ENCODE measurements at regions not wholly inside any gene's neighbourhood (a gene's known extent, or its start where the extent isn't known, plus 50 kb on each side); places are given as distances from the start of the nearest gene placed in this dataset.
"Not testable (repeated sequence)": the region's sequence is repeated elsewhere in the genome, so short reads cannot be mapped to it uniquely, and the experiment has no call there.

- DNase-seq = no peak
Observed at GRCh38 chr2:16250466-16250865, 310.1 kb downstream of the MYCN start.

DNA sequence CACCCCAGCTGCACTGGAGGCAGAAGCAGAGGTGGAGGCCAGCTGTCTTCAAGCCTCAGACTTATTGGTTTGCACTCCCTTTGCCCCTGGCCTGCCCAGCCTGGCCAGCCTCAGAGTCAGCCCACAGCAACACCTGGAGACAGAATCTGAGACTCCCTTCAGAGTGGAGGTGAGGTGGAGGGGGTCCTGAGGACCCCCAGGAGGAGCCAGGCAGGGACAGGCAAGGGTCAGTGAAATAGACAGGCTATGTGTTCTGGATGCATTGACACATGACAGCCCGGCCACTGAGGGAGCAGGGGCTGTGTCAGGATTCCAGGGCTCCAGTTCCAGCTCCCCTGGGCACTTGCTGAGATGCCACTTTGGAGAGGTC is 309.7 kb downstream of the MYCN start:
- no peak for DNase-seq

GRCh38 chr2:16249246-16250055 is 309.1 kb downstream of the MYCN start:
- no peak for DNase-seq

DNA sequence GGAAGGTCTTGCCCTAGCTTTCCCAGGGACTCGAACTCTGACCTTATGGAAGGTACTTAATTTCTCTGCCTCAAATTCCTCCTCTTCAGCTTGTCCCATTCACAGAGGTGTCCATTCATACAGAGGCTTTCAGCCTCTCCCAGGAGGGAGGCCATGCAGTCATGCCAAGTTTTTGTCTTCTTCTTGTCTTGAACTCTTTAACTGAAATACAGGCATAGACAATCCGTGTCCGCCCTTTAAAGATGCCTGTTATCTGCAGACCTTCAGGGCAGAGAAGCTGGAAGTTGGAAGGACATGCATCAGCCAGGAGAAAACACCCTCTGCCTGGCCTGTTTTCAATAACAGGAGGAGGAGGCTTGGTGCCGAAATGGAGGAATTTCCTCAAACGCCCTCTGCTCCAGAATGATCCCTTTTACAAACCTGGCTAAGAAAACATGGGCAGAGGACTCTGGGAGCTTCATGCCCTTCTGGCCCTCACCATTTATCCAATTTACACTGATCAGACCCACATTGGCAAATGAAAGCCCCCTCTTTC is 308.3 kb downstream of the MYCN start:
- no peak for DNase-seq

- DNase-seq = no peak
Observed at GRCh38 chr2:16247326-16248122, 307.2 kb downstream of the MYCN start.

DNA sequence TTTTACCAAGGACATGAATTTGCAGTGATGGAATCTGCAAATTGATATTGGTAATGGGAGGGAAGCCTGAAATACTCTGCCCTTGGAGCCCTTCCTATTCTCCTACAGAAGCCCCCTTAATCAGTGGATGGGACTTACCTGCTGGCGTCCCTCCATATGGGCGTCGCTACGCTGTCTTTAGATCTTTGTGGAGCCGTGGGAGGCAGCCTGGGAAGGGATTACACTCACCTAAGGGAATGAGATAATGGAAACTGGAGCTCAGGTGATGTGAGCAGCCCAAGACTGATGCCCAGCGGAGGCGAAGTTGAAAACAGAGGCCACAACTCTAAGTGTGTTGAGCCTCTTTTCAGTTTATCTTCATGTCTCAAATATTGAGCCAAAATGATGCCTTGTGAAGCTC is 306.6 kb downstream of the MYCN start:
- no peak for DNase-seq

- DNase-seq = no peak
Observed at GRCh38 chr2:16246281-16246850, 306.0 kb downstream of the MYCN start.

DNA sequence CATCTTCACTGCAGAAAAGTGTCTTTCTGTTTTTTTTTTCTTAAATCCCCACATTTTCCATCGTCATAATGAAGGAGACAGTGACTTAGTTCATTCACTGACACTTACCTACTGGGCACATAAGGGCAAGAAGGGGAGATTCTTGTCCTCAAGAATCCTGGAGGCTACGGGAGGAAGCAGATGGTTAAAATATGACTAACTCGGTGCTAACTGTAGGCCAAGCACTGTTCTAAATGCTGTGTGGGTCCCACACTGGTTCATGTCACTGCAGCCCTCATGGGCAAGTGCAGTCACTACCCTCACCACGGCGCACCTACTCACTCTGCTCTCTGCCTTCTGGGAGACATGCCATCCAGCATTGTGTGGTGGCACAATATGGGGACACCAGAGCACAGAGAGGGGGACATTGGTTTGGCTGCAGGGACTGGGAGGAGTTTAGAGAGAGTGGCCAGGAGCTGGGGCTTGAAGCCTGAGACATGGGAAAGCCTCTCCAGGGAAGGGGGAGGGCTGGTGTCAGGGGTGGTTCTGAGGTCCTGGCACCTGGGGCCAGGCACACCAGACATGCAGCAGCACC is 305.2 kb downstream of the MYCN start:
- no peak for DNase-seq

GRCh38 chr2:16244966-16245320 is 304.6 kb downstream of the MYCN start:
- DNase-seq = no peak

GRCh38 chr2:16244153-16244965 is 304.0 kb downstream of the MYCN start:
- no peak for DNase-seq

- DNase-seq = no peak
Observed at GRCh38 chr2:16243411-16243996, 303.2 kb downstream of the MYCN start.

GRCh38 chr2:16242906-16243305 is 302.6 kb downstream of the MYCN start:
- DNase-seq = no peak

DNA sequence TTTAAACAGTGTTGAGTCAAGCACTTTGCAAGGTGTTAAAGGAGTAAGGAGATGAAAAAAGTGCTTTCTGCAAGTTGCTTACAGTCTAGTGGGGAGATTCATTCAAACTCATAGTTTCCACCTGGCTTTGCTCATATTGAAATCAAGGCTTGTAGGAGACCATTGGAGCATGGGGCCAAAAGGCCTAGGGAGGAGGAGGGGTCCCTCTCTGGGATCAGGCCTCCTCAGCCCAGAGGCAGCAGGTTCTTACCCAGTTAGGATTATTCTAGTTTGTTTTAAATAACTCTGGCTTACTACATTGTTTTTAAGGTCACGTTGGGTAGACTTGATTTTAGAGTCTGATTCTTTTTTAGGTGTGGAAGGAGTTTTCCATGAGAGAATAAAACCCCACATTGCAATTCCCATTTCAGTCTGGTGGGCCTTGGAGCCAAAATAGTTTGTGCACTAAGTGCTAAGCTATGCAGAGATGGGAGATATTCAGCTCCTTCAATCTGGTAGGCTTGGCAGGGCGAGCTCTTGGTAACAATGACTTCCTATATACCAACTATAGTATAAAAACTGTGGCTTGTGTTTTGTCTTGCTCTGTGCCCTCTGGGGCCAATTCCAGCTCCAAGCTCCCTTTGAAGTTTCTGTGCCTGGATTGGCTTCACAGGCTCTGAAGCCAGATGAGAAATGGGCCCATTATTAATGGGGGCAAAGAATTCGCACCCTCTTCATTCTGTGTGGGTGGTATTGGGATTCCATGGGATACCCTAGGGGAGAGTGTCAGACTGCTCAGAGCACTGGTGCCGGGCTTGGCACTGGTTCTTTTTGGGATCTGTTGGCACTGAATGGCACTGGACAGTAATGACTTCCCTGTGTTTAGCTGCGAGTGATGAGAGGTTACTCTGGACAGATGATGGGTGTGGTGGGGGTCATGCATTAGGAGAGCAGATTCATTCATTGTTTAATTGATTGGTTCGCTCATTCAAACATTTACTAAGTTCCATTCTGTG is 301.1 kb downstream of the MYCN start:
- DNase-seq = no peak

DNA sequence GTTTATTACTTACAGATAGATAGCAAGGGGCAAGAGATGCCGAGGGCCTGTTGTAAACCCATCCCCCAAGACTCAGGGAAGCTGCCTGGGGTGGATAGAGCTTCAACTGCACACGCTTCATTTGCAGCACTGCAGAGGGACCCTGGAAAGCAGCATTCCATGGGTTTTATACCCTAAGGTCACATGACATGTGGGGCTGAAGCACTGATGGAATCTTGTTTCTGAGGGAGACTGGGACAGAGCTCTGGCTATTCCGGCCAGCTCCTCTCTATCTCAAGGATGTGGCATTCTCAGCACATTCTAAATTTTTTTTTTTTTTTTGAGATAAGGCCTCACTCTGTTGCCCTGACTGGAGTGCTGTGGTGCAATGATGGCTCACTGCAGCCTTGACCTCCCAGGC is 300.1 kb downstream of the MYCN start:
- DNase-seq = no peak

DNA sequence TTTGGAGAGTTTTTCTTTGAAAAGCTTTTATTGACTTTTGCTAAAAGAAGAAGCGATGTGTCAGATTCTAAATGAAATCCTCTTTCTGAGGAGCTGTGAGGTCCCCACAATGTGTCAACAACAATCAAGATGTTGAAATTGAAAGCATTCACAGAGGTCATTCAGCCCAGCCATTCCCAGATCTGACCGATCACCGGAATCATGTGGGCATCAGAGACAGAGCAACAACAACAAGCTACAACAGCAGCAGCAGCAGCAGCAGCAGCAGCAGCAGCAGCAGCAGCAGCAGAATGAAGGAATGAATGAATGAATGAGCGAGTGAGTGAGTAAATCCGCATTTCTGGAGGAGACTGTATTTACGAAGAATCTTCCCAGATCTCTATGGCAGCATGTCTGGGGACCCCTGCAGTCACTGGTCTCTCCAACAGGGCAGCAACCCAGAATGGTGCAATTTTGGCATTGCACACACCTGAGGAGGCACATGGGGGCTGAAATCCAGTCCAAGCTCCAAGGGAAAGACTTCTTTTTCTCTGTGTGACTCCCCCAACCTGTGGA is 299.0 kb downstream of the MYCN start:
- no peak for DNase-seq

DNA sequence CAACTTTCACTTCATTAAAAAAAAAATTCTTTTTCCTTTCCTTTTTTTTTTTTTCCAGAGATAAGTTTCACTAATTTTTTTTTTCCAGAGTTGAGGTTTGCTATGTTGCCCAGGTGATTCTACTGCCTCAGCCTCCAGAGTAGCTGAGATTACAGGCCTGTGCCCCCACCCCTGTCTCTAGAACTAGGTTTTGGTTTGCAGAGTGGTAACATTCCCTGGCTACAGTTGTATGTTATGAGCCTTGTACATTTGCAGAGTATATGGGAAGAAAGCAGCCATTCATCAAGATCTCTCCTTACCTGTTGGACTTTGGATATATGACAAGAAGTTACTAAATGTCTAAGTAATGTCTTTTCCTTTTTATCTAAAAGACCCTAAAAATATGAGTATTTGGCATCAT is 298.4 kb downstream of the MYCN start:
- no peak for DNase-seq

DNA sequence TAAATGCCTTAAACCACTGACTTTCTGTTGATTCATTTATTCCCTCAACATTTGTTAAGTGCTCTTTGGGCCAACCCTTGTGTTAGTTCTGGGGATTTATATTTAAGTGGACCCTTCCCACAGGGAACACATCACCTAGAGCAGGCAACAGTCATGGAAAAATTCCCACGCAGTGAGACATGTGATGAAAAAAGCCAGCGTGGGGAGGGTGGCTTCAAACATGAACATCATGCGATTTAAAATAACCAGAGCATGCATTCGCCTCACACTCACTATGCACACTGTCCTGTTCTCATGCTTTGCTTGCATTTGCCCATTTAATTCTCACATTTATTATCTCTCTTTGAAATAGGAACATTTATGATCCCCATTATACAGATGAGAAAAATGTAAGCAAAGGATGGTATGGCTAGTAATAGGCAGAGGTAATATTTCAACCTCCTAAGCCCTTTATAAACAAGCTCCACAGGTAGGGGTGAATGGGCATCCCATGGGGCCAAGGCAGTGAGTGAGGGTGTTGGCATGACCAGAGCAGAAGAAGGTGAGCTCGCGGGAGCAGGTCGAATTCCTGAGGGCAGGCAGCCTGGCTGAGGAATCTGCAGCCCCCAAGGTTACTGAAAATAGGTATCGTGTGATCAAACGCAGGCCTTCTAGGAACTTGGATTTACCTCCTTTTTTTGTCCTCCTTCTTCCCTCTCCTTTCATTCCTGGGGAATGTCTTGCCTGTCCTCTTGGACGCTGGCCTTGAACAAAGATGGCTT is 297.8 kb downstream of the MYCN start:
- DNase-seq = no peak

GRCh38 chr2:16235747-16236146 is 295.4 kb downstream of the MYCN start:
- no peak for DNase-seq

DNA sequence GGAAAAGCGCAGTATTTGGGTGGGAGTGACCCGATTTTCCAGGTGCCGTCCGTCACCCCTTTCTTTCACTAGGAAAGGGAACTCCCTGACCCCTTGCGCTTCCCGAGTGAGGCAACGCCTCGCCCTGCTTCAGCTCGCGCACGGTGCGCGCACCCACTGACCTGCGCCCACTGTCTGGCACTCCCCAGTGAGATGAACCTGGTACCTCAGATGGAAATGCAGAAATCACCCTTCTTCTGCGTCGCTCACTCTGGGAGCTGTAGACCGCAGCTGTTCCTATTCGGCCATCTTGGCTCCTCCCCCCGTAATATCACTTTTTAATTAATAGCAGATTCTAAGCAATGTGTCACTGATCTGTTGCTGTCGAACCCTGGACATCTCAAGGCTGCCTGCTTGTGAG is 294.9 kb downstream of the MYCN start:
- not testable (repeated sequence) for DNase-seq

- no peak for DNase-seq
Observed at GRCh38 chr2:16228951-16229350, 288.6 kb downstream of the MYCN start.
